SK-N-SH (cell line): ENCODE measurements at regions not wholly inside any gene's neighbourhood (a gene's known extent, or its start where the extent isn't known, plus 50 kb on each side); places are given as distances from the start of the nearest gene placed in this dataset.
A peak's percentile ranks its signal among the peaks of the same experiment; 100 is the strongest.

ENCODE experiments used
- CTCF ChIA-PET: fragments of 300-600, 350-600 bp; formaldehyde crosslinking; extraction: SDS; loops from one replicate; lab custom pipeline; 2021; lab: Yijun Ruan, JAX
- POLR2A ChIA-PET: fragments of 350-600 bp; sonication (Branson Sonifier 250); formaldehyde crosslinking; extraction: SDS; loops from one replicate; lab custom pipeline; 2020; ENCODE audit warnings: antibody characterized with exemption, inconsistent platforms; lab: Yijun Ruan, JAX
- DNase-seq: peaks from one replicate; pipeline ENCODE4 v3.0.0; 2012
- H2AFZ ChIP-seq: fragments of 200-600 bp; sonication (generic); 2 replicates; pipeline ENCODE4 v1.8.1; 2016; ENCODE audit warnings: antibody characterized with exemption, mild to moderate bottlenecking, low read depth
- H3F3A ChIP-seq: fragments of 200-600 bp; sonication (generic); replicated peaks from 2 replicates; pipeline ENCODE3; 2016; ENCODE audit warnings: antibody characterized with exemption, mild to moderate bottlenecking; ENCODE audit not compliant: insufficient read depth
- H3K27ac ChIP-seq, 2 experiments: fragments of 200-500 bp in 1 of 2; fragments of 200-600 bp in 1 of 2; sonication (Bioruptor generic) in 1 of 2; sonication (generic), shearing (Covaris generic) in 1 of 2; 2 replicates each; pipeline versions ENCODE4 v1.5.1 to v1.6.1; 2014 to 2016; ENCODE audit warnings: low read depth in 2 of 2, inconsistent platforms in 1 of 2, low read length in 1 of 2, mild to moderate bottlenecking in 1 of 2, mixed read lengths in 1 of 2
- H3K27me3 ChIP-seq: fragments of 200-600 bp; sonication (generic), shearing (Covaris generic); 2 replicates; pipeline ENCODE4 v1.6.1; 2016; ENCODE audit warnings: mixed run types; ENCODE audit not compliant: insufficient read depth
- H3K36me3 ChIP-seq, 2 experiments: fragments of 200-500 bp in 1 of 2; fragments of 200-600 bp in 1 of 2; sonication (Bioruptor generic) in 1 of 2; sonication (generic) in 1 of 2; replicated peaks in 1 of 2; 2 replicates each; pipeline versions ENCODE3 to v1.5.1; 2014 to 2016; ENCODE audit warnings: low read length in 1 of 2, mild to moderate bottlenecking in 1 of 2; ENCODE audit not compliant: insufficient read depth in 2 of 2, control insufficient read depth in 1 of 2
- H3K4me1 ChIP-seq, 2 experiments: fragments of 200-500 bp in 1 of 2; fragments of 200-600 bp in 1 of 2; sonication (Bioruptor generic) in 1 of 2; sonication (generic), shearing (Covaris generic) in 1 of 2; 2 replicates each; pipeline versions ENCODE4 v1.5.1 to v1.6.1; 2014 to 2016; ENCODE audit warnings: low read depth in 1 of 2, low read length in 1 of 2, mixed run types in 1 of 2; ENCODE audit not compliant: insufficient read depth in 2 of 2, control insufficient read depth in 1 of 2
- H3K4me2 ChIP-seq: fragments of 200-600 bp; sonication (generic), shearing (Covaris generic); 2 replicates; pipeline ENCODE4 v1.6.1; 2017; ENCODE audit warnings: mixed run types
- H3K4me3 ChIP-seq, 2 experiments: fragments of 200-500 bp in 1 of 2; fragments of 200-600 bp in 1 of 2; sonication (Bioruptor generic) in 1 of 2; sonication (generic), shearing (Covaris generic) in 1 of 2; 2 replicates each; pipeline versions ENCODE4 v1.5.1 to v1.8.1; 2014 to 2016; ENCODE audit warnings: low read depth in 2 of 2, inconsistent platforms in 1 of 2, low read length in 1 of 2, mild to moderate bottlenecking in 1 of 2, mixed read lengths in 1 of 2, moderate library complexity in 1 of 2
- H3K79me2 ChIP-seq: fragments of 200-600 bp; sonication (generic); 2 replicates; pipeline ENCODE4 v1.8.1; 2017; ENCODE audit warnings: mild to moderate bottlenecking; ENCODE audit not compliant: insufficient read depth
- H3K9ac ChIP-seq: fragments of 200-600 bp; sonication (generic); 2 replicates; pipeline ENCODE4 v1.6.1; 2017; ENCODE audit warnings: mixed run types
- H3K9me2 ChIP-seq: fragments of 200-600 bp; sonication (generic); 2 replicates; pipeline ENCODE4 v1.6.1; 2017; ENCODE audit warnings: mixed run types
- H3K9me3 ChIP-seq: fragments of 200-600 bp; sonication (generic); 2 replicates; pipeline ENCODE4 v1.6.1; 2017; ENCODE audit warnings: mixed run types, mild to moderate bottlenecking, moderate library complexity
- H4K20me1 ChIP-seq: fragments of 200-600 bp; sonication (generic); 2 replicates; pipeline ENCODE4 v1.6.1; 2017; ENCODE audit warnings: mild to moderate bottlenecking, mixed run types; ENCODE audit not compliant: insufficient read depth
- CHD2 ChIP-seq: fragments of 150-350 bp; IDR thresholded peaks from 2 replicates; pipeline ENCODE4 v1.6.1; 2018; ENCODE audit warnings: low read length; ENCODE audit not compliant: partially characterized antibody
- ELF1 ChIP-seq: IDR thresholded peaks from 2 replicates; pipeline ENCODE4 v1.4.0; 2012
- EP300 ChIP-seq, 2 experiments: IDR thresholded peaks; 2 replicates each; pipeline versions ENCODE4 v1.4.0 to v1.6.1; 2012; ENCODE audit warnings: borderline replicate concordance in 1 of 2, low read depth in 1 of 2, low read length in 1 of 2
- EZH2phosphoT487 ChIP-seq: fragments of 200-600 bp; sonication (generic); IDR thresholded peaks from 2 replicates; pipeline ENCODE4 v1.6.1; 2017; ENCODE audit warnings: low read depth, mixed run types, mild to moderate bottlenecking, antibody characterized with exemption, moderate library complexity, borderline replicate concordance
- FOXJ3 ChIP-seq: sonication (generic); formaldehyde crosslinking; IDR thresholded peaks from 2 replicates; pipeline ENCODE4 v1.5.1; 2020; ENCODE audit warnings: mild to moderate bottlenecking, missing genetic modification reagents
- GABPA ChIP-seq: IDR thresholded peaks from 2 replicates; pipeline ENCODE4 v1.4.0; 2012; ENCODE audit warnings: low read depth, mild to moderate bottlenecking
- JUND ChIP-seq: IDR thresholded peaks from 2 replicates; pipeline ENCODE4 v1.4.0; 2012
- MEF2A ChIP-seq: IDR thresholded peaks from 2 replicates; pipeline ENCODE4 v1.4.0; 2012; ENCODE audit warnings: low read depth, borderline replicate concordance
- MXI1 ChIP-seq: IDR thresholded peaks from 2 replicates; pipeline ENCODE4 v1.6.1; 2012; ENCODE audit warnings: mild to moderate bottlenecking, low read depth, low read length, improper control_type of control experiment
- NRF1 ChIP-seq: IDR thresholded peaks from 2 replicates; pipeline ENCODE4 v1.6.1; 2012; ENCODE audit warnings: low read depth, mild to moderate bottlenecking, low read length
- POLR2AphosphoS5 ChIP-seq: IDR thresholded peaks from 2 replicates; pipeline ENCODE4 v1.6.1; 2012; ENCODE audit warnings: low read depth, low read length
- RCOR1 ChIP-seq: fragments of 150-350 bp; IDR thresholded peaks from 2 replicates; pipeline ENCODE4 v1.6.1; 2017; ENCODE audit warnings: antibody characterized with exemption, low read length
- REST ChIP-seq: IDR thresholded peaks from 2 replicates; pipeline ENCODE4 v1.6.1; 2012; ENCODE audit warnings: mild to moderate bottlenecking, low read depth, low read length, moderate library complexity
- RXRA ChIP-seq: IDR thresholded peaks from 2 replicates; pipeline ENCODE4 v1.4.0; 2012; ENCODE audit warnings: low read depth, mild to moderate bottlenecking, borderline replicate concordance
- SIN3A ChIP-seq: IDR thresholded peaks from 2 replicates; pipeline ENCODE4 v1.6.1; 2012; ENCODE audit warnings: low read depth, mild to moderate bottlenecking, low read length, moderate library complexity, borderline replicate concordance
- SMC3 ChIP-seq: IDR thresholded peaks from 2 replicates; pipeline ENCODE4 v1.6.1; 2012; ENCODE audit warnings: low read depth, low read length, improper control_type of control experiment
- TAF1 ChIP-seq: IDR thresholded peaks from 2 replicates; pipeline ENCODE4 v1.6.1; 2012; ENCODE audit warnings: low read depth, mild to moderate bottlenecking, low read length, moderate library complexity, borderline replicate concordance
- TCF12 ChIP-seq: IDR thresholded peaks from 2 replicates; pipeline ENCODE4 v1.4.0; 2012
- TEAD4 ChIP-seq: IDR thresholded peaks from 2 replicates; pipeline ENCODE4 v1.4.0; 2012; ENCODE audit warnings: mild to moderate bottlenecking, borderline replicate concordance; ENCODE audit not compliant: insufficient read depth
- USF2 ChIP-seq: fragments of 150-350 bp; IDR thresholded peaks from 2 replicates; pipeline ENCODE4 v1.6.1; 2017; ENCODE audit warnings: antibody characterized with exemption, low read length, low read depth, borderline replicate concordance
- YY1 ChIP-seq: IDR thresholded peaks from 2 replicates; pipeline ENCODE4 v1.4.0; 2012; ENCODE audit warnings: low read depth, mild to moderate bottlenecking
- WGBS: methylation state at CpG from one replicate; pipeline ENCODE4 v1.1.6; 2017; ENCODE audit warnings: low lambda C conversion rate; 5-methylcytosine and 5-hydroxymethylcytosine counted together
- TF ChIP-seq, protein P1 (sequence below): IDR thresholded peaks from 2 replicates; pipeline ENCODE4 v1.4.0; 2012; ENCODE audit warnings: low read depth, borderline replicate concordance
- TF ChIP-seq, protein P2 (sequence below): fragments of 150-350 bp; IDR thresholded peaks from 2 replicates; pipeline ENCODE4 v1.6.1; 2016; ENCODE audit warnings: mild to moderate bottlenecking, low read depth, low read length
- TF ChIP-seq, protein P3 (sequence below): IDR thresholded peaks from 2 replicates; pipeline ENCODE4 v1.4.0; 2012; ENCODE audit warnings: low read depth, borderline replicate concordance

- Histone ChIP-seq H3K79me2 (no peaks in the 10 kb centered on the region), H4K20me1 (no peaks in the 10 kb centered on the region), H3K9ac (no peak overlapping the region), H3K4me3 (no peak overlapping the region), H3F3A (no peaks in the 10 kb centered on the region), H3K27ac (peak overlapping the region; percentile 40 to 100; a peak in 3 of 4 replicates), H3K4me2 (no peak overlapping the region; the same call in 1 of the 2 replicates), H3K27me3 (no peaks in the 10 kb centered on the region), H3K36me3 (no peaks in the 10 kb centered on the region), H3K9me3 (no peaks in the 10 kb centered on the region), H2AFZ (peak overlapping the region; percentile 49; the same call in 1 of the 2 replicates), H3K4me1 (peaks cover 0 to 24% of the 10 kb centered on the region in 2 experiments; a peak in 2 of 4 replicates), H3K9me2 (no peaks in the 10 kb centered on the region; the same call in 1 of the 2 replicates)
- ChIA-PET CTCF (interaction anchor here (0.8 to 3.2 kb wide), 11 partner anchors 8 to 1405 kb away, joined by 3 to 22 read pairs (median 4); no protein-coding TSS in a partner anchor), POLR2A (interaction anchor here (0.7 to 2.1 kb wide), 3 partner anchors 16 to 511 kb away, joined by 3 to 8 read pairs (median 3); no protein-coding TSS in a partner anchor)
- DNase-seq: peak; percentile 65
- 19% methylated on average over 7 of the region's 7 CpGs for WGBS
- TF ChIP-seq FOXJ3 (CRISPR knock-in tag) (peak; percentile 78; the same call in 1 of the 2 replicates), NRF1 (no peak), RCOR1 (peak; percentile 97), SMC3 (no peak), EP300 (IDR thresholded peaks at IDR 0.05; ENCODE audit: borderline replicate concordance in 1 of 2, low read depth in 1 of 2, low read length in 1 of 2) (peak; percentile 68 to 99; a peak in 3 of 4 replicates), REST (no peak), MEF2A (no peak), MXI1 (peak; percentile 60; the same call in 1 of the 2 replicates), TCF12 (peak; percentile 93), EZH2phosphoT487 (no peak), GABPA (0 out of 2 replicates have a peak, but pooled peaks have one; percentile 12), TEAD4 (peak; percentile 72; the same call in 1 of the 2 replicates), SIN3A (peak; percentile 39; the same call in 1 of the 2 replicates), USF2 (no peak), JUND (peak; percentile 53), CHD2 (peak; percentile 85), ELF1 (no peak), RXRA (no peak), TAF1 (no peak), POLR2AphosphoS5 (peak; percentile 88), YY1 (no peak)
- TF ChIP-seq, protein P1, sequence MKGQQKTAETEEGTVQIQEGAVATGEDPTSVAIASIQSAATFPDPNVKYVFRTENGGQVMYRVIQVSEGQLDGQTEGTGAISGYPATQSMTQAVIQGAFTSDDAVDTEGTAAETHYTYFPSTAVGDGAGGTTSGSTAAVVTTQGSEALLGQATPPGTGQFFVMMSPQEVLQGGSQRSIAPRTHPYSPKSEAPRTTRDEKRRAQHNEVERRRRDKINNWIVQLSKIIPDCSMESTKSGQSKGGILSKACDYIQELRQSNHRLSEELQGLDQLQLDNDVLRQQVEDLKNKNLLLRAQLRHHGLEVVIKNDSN: no peak
- TF ChIP-seq, protein P2, sequence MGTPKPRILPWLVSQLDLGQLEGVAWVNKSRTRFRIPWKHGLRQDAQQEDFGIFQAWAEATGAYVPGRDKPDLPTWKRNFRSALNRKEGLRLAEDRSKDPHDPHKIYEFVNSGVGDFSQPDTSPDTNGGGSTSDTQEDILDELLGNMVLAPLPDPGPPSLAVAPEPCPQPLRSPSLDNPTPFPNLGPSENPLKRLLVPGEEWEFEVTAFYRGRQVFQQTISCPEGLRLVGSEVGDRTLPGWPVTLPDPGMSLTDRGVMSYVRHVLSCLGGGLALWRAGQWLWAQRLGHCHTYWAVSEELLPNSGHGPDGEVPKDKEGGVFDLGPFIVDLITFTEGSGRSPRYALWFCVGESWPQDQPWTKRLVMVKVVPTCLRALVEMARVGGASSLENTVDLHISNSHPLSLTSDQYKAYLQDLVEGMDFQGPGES: no peak
- TF ChIP-seq, protein P3, sequence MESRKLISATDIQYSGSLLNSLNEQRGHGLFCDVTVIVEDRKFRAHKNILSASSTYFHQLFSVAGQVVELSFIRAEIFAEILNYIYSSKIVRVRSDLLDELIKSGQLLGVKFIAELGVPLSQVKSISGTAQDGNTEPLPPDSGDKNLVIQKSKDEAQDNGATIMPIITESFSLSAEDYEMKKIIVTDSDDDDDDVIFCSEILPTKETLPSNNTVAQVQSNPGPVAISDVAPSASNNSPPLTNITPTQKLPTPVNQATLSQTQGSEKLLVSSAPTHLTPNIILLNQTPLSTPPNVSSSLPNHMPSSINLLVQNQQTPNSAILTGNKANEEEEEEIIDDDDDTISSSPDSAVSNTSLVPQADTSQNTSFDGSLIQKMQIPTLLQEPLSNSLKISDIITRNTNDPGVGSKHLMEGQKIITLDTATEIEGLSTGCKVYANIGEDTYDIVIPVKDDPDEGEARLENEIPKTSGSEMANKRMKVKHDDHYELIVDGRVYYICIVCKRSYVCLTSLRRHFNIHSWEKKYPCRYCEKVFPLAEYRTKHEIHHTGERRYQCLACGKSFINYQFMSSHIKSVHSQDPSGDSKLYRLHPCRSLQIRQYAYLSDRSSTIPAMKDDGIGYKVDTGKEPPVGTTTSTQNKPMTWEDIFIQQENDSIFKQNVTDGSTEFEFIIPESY: no peak
Observed at GRCh38 chr2:150997702-150998440, 263.8 kb downstream of the RBM43 start.
